ENCODE measurements at regions not wholly inside any gene's neighbourhood (a gene's known extent, or its start where the extent isn't known, plus 50 kb on each side); places are given as distances from the start of the nearest gene placed in this dataset.

DNA sequence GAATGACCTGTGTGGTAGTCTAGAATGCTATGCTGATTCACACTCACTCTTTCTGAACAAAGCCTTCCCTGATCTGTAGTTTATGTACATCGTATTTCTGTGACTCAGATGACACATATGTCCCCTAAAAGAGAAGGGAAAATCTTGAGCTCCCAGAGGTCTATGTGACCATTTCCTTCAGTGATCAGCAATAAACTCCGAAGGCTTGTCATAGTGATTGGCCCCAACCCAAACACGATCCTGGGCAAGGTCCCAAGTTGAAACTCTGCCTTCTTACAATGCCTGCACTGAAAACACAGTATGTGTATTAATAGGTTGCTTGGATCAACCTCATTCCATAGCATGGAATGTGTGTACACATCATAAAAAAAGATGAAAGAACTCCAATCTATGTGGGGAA, 685.8 kb downstream of the MAT2B start:
- TF ChIP-seq, protein P1, sequence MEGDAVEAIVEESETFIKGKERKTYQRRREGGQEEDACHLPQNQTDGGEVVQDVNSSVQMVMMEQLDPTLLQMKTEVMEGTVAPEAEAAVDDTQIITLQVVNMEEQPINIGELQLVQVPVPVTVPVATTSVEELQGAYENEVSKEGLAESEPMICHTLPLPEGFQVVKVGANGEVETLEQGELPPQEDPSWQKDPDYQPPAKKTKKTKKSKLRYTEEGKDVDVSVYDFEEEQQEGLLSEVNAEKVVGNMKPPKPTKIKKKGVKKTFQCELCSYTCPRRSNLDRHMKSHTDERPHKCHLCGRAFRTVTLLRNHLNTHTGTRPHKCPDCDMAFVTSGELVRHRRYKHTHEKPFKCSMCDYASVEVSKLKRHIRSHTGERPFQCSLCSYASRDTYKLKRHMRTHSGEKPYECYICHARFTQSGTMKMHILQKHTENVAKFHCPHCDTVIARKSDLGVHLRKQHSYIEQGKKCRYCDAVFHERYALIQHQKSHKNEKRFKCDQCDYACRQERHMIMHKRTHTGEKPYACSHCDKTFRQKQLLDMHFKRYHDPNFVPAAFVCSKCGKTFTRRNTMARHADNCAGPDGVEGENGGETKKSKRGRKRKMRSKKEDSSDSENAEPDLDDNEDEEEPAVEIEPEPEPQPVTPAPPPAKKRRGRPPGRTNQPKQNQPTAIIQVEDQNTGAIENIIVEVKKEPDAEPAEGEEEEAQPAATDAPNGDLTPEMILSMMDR (conservative IDR thresholded peaks at IDR 0.05; ENCODE audit: low read length): no peak
- TF ChIP-seq EZH2phosphoT487 (IDR thresholded peaks at IDR 0.05; ENCODE audit: borderline replicate concordance, low read depth, low read length): no peak
